ENCODE measurements at regions not wholly inside any gene's neighbourhood (a gene's known extent, or its start where the extent isn't known, plus 50 kb on each side); places are given as distances from the start of the nearest gene placed in this dataset.

DNA sequence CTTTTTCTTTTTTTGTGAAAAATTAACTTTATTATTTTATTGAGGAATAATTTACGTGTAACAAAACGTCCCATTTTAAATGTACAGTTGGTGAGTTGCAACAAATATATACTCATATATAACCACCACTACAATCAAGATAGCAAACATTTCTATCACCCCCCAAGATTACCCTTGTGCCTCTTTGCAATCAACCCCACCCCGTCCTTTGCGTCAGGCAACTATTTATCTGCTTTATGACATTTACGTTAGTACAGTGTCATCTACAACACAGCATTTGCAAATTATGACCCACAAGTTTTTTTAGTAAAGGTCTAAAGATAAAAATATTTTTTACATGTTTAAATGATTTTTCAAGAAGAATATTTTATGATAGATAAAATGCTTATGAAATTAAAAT, 485.6 kb upstream of the SOX9 start:
- no peak overlapping the region for H3K4me3 ChIP-seq (ENCODE audit: control insufficient read depth in 2 of 3, extremely low read depth in 1 of 3, insufficient read depth in 2 of 3, low read depth in 1 of 3, low read length in 3 of 3)
- no peak overlapping the region for H3K4me2 ChIP-seq (ENCODE audit: control insufficient read depth, extremely low read depth, insufficient read depth, low read depth, low read length)
- H2AFZ ChIP-seq (ENCODE audit: control insufficient read depth, low read length): no peak overlapping the region
- H3K9ac ChIP-seq (ENCODE audit: control insufficient read depth, extremely low read depth, insufficient read depth, low read length): no peak overlapping the region
- H4K20me1 ChIP-seq (ENCODE audit: control insufficient read depth, extremely low read depth, insufficient read depth, low read length): no peaks in the 10 kb centered on the region
- FAIRE-seq (no peak), DNase-seq (ENCODE audit: low read depth, low spot score) (no peak)
- dilution Hi-C loops (cut with MboI; ENCODE audit: extremely low pct_ligation_motif_present, low sequenced_read_pairs): no loop called here
- no peak for TF ChIP-seq EZH2 (IDR thresholded peaks at IDR 0.05; ENCODE audit: low read length)
- TF ChIP-seq, protein P1, sequence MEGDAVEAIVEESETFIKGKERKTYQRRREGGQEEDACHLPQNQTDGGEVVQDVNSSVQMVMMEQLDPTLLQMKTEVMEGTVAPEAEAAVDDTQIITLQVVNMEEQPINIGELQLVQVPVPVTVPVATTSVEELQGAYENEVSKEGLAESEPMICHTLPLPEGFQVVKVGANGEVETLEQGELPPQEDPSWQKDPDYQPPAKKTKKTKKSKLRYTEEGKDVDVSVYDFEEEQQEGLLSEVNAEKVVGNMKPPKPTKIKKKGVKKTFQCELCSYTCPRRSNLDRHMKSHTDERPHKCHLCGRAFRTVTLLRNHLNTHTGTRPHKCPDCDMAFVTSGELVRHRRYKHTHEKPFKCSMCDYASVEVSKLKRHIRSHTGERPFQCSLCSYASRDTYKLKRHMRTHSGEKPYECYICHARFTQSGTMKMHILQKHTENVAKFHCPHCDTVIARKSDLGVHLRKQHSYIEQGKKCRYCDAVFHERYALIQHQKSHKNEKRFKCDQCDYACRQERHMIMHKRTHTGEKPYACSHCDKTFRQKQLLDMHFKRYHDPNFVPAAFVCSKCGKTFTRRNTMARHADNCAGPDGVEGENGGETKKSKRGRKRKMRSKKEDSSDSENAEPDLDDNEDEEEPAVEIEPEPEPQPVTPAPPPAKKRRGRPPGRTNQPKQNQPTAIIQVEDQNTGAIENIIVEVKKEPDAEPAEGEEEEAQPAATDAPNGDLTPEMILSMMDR (optimal IDR thresholded peaks at IDR 0.05 in 1 of 3, IDR thresholded peaks at IDR 0.05 in 1 of 3, conservative IDR thresholded peaks at IDR 0.05 in 1 of 3; ENCODE audit: extremely low read depth in 1 of 3, insufficient read depth in 2 of 3, low read length in 3 of 3): no peak
- H3K9me1 ChIP-seq (ENCODE audit: control insufficient read depth, extremely low read depth, insufficient read depth, low read length): no peaks in the 10 kb centered on the region
- H3K79me2 ChIP-seq (ENCODE audit: control insufficient read depth, insufficient read depth, low read length): no peaks in the 10 kb centered on the region
- no peaks in the 10 kb centered on the region for H3K9me3 ChIP-seq (ENCODE audit: control insufficient read depth, low read depth, low read length)
- H3K36me3 ChIP-seq (ENCODE audit: control insufficient read depth in 2 of 2, extremely low read depth in 1 of 2, insufficient read depth in 2 of 2, low read length in 2 of 2): no peaks in the 10 kb centered on the region
- H3K27ac ChIP-seq (ENCODE audit: control insufficient read depth, insufficient read depth, low read length): no peak overlapping the region
- H3K27me3 ChIP-seq (ENCODE audit: control insufficient read depth, extremely low read depth, insufficient read depth, low read length): no peaks in the 10 kb centered on the region
- peaks cover 43% of the 10 kb centered on the region for H3K4me1 ChIP-seq (ENCODE audit: control insufficient read depth, extremely low read depth, insufficient read depth, low read length)

DNA sequence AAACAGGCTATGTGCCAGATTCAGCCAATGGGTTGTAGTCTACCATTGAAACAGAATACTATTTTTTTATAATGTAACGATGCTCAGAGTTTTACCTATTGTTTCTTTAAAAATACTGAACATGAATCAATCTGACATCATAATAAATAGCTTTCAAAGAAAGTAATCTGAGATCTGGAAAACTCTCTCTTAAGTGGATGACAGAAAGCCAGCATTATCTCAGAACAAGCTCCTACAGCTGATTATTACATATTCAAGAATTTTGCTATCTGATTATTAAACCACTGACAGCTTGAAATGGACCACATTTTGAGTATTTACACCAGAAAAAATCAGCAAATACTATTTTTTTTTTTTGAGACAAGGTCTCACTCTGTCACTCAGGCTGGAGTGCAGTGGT, 484.2 kb upstream of the SOX9 start:
- Histone ChIP-seq H3K9ac (ENCODE audit: control insufficient read depth, extremely low read depth, insufficient read depth, low read length) (no peak overlapping the region), H4K20me1 (ENCODE audit: control insufficient read depth, extremely low read depth, insufficient read depth, low read length) (no peaks in the 10 kb centered on the region), H3K4me2 (ENCODE audit: control insufficient read depth, extremely low read depth, insufficient read depth, low read depth, low read length) (no peak overlapping the region), H3K79me2 (ENCODE audit: control insufficient read depth, insufficient read depth, low read length) (no peaks in the 10 kb centered on the region), H3K9me3 (ENCODE audit: control insufficient read depth, low read depth, low read length) (no peaks in the 10 kb centered on the region), H3K9me1 (ENCODE audit: control insufficient read depth, extremely low read depth, insufficient read depth, low read length) (no peaks in the 10 kb centered on the region), H3K4me3 (ENCODE audit: control insufficient read depth in 2 of 3, extremely low read depth in 1 of 3, insufficient read depth in 2 of 3, low read depth in 1 of 3, low read length in 3 of 3) (no peak overlapping the region), H2AFZ (ENCODE audit: control insufficient read depth, low read length) (no peak overlapping the region), H3K4me1 (ENCODE audit: control insufficient read depth, extremely low read depth, insufficient read depth, low read length) (peaks cover 31% of the 10 kb centered on the region), H3K27ac (ENCODE audit: control insufficient read depth, insufficient read depth, low read length) (no peak overlapping the region), H3K36me3 (ENCODE audit: control insufficient read depth in 2 of 2, extremely low read depth in 1 of 2, insufficient read depth in 2 of 2, low read length in 2 of 2) (no peaks in the 10 kb centered on the region), H3K27me3 (ENCODE audit: control insufficient read depth, extremely low read depth, insufficient read depth, low read length) (no peaks in the 10 kb centered on the region)
- DNase-seq (ENCODE audit: low read depth, low spot score) (no peak), FAIRE-seq (no peak)
- dilution Hi-C loops (cut with MboI; ENCODE audit: extremely low pct_ligation_motif_present, low sequenced_read_pairs): no loop called here
- TF ChIP-seq, protein P1 (optimal IDR thresholded peaks at IDR 0.05 in 1 of 3, IDR thresholded peaks at IDR 0.05 in 1 of 3, conservative IDR thresholded peaks at IDR 0.05 in 1 of 3; ENCODE audit: extremely low read depth in 1 of 3, insufficient read depth in 2 of 3, low read length in 3 of 3): no peak
- TF ChIP-seq EZH2 (IDR thresholded peaks at IDR 0.05; ENCODE audit: low read length): no peak

Measured in keratinocyte (primary cell).